Heart left ventricle (tissue), 16 donors: ENCODE measurements at regions not wholly inside any gene's neighbourhood (a gene's known extent, or its start where the extent isn't known, plus 50 kb on each side); places are given as distances from the start of the nearest gene placed in this dataset.

Source experiments
- ATAC-seq, 4 donors: fragments of 200-7000 bp; cut with Tn5 transposase; one replicate each; pipeline ENCODE4 v1.9.1; 2020 to 2022; ENCODE audit warnings: moderate library complexity in 4 of 4, mild to moderate bottlenecking in 3 of 4, moderate number of reproducible peaks in 1 of 4
- DNase-seq, 5 donors: peaks; one replicate each; pipeline ENCODE4 v3.0.0-alpha.2; 2020
- H3K27ac ChIP-seq, 12 donors: fragments of 200-600 bp; sonication (generic) in 4 of 12; one replicate each; pipeline versions ENCODE4 v1.5.0 to v1.8.0; 2016 to 2022; ENCODE audit warnings: mild to moderate bottlenecking in 2 of 12
- H3K27me3 ChIP-seq, 9 donors: fragments of 200-600 bp; sonication (generic) in 2 of 9; one replicate each; pipeline versions ENCODE4 v1.5.1 to v1.8.0; 2016 to 2022; ENCODE audit warnings: mild to moderate bottlenecking in 3 of 9
- H3K36me3 ChIP-seq, 9 donors: fragments of 200-600 bp; sonication (generic) in 2 of 9; one replicate each; pipeline versions ENCODE4 v1.5.0 to v1.8.0; 2018 to 2022; ENCODE audit warnings: mild to moderate bottlenecking in 2 of 9
- H3K4me1 ChIP-seq, 12 donors: fragments of 200-600 bp; sonication (generic) in 4 of 12; one replicate each; pipeline versions ENCODE4 v1.5.0 to v1.8.0; 2016 to 2022; ENCODE audit warnings: mild to moderate bottlenecking in 3 of 12
- H3K4me3 ChIP-seq, 12 donors: fragments of 200-600 bp; sonication (generic) in 4 of 12; one replicate each; pipeline versions ENCODE4 v1.5.0 to v1.8.0; 2017 to 2022; ENCODE audit warnings: mild to moderate bottlenecking in 9 of 12, moderate library complexity in 4 of 12
- H3K9me3 ChIP-seq, 12 donors: fragments of 200-600 bp; sonication (generic) in 4 of 12; one replicate each; pipeline versions ENCODE4 v1.5.0 to v1.8.0; 2016 to 2022; ENCODE audit warnings: mild to moderate bottlenecking in 1 of 12
- POLR2A ChIP-seq, 2 donors: fragments of 450-650 bp; IDR thresholded peaks; one replicate each; pipeline ENCODE4 v1.6.1; 2017; ENCODE audit warnings: antibody characterized with exemption in 2 of 2, mild to moderate bottlenecking in 2 of 2, moderate library complexity in 2 of 2
- WGBS, 4 donors: extraction: QIAGEN DNeasy Blood & Tissue Kit in 2 of 4; methylation state at CpG; one replicate each; pipeline versions ENCODE4 v1.1.5 to v1.1.7; 2013 to 2018; 5-methylcytosine and 5-hydroxymethylcytosine counted together
- intact Hi-C, 10 donors: fragments of 100-400 bp; cut with DNase I; formaldehyde crosslinking; loops; one replicate each; pipeline versions ENCODE4 v1.11.1 to v1.14.2; 2022
- TF ChIP-seq, protein P1 (sequence below), 12 donors: fragments of 200-600 bp; sonication (generic) in 4 of 12; IDR thresholded peaks; one replicate each; pipeline versions ENCODE4 v1.5.0 to v1.8.0; 2018 to 2022; ENCODE audit warnings: antibody characterized with exemption in 12 of 12, mild to moderate bottlenecking in 5 of 12
- donor health status: ischemic (EF 13 %, LVEDD 7.1; RV severe dilation, severe dysfunction).
- donor health status: healthy with polysubstance abuse.
- donor health status: DM: no; HTN: yes; CAD: no.
- donor health status: DM: no; HTN: no; CAD: no.
- donor health status: ischemic (EF 25% LVEDD 6.9; RV normal size, moderate dysfunction).
- donor health status: ischemic (EF 25% LVEDD 5.7; RV mildly dilated, moderate dysfunction).
- donor health status: healthy.
- donor health status: DM: yes; HTN: yes; CAD: no.
- donor health status: ischemic (EF 35%, LVEDD 5.7; RV mildly dilated, moderate dysfunction).
- donor health status: nonischemic (EF 11% LVEDD 7.7; RV severe dilation, severe dysfunction).
- donor health status: DM: yes; HTN: yes; CAD: no.
- donor health status: PGD.
- donor health status: ischemic (EF 29% LVEDD 5.4; RV normal size, mild dysfunction).
- donor health status: nonischemic (EF 23%, LVEDD 6.1; RV moderate dilation, normal function).

DNA sequence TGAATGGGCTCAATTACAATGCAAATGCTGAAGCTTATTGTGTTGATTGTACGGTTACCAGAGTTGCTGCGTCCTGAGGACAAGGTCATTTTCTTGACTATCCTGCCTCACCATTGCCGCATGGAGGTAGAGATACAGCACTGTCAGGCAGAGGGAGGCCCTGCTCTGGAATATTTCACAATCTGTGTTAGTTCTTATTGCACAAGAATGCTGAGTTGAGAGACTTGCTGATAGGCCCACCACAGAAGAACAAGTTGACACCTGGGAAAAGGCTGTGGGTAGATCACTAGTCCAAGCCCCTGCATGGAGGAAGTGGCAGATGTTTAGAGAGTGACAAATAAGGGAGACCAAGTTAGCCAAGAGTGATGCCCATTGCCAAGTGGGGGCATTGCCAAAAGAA, 344.5 kb upstream of the ITGA1 start:
- TF ChIP-seq POLR2A (IDR thresholded peaks at IDR 0.05) = no peak
- TF ChIP-seq, protein P1, sequence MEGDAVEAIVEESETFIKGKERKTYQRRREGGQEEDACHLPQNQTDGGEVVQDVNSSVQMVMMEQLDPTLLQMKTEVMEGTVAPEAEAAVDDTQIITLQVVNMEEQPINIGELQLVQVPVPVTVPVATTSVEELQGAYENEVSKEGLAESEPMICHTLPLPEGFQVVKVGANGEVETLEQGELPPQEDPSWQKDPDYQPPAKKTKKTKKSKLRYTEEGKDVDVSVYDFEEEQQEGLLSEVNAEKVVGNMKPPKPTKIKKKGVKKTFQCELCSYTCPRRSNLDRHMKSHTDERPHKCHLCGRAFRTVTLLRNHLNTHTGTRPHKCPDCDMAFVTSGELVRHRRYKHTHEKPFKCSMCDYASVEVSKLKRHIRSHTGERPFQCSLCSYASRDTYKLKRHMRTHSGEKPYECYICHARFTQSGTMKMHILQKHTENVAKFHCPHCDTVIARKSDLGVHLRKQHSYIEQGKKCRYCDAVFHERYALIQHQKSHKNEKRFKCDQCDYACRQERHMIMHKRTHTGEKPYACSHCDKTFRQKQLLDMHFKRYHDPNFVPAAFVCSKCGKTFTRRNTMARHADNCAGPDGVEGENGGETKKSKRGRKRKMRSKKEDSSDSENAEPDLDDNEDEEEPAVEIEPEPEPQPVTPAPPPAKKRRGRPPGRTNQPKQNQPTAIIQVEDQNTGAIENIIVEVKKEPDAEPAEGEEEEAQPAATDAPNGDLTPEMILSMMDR (IDR thresholded peaks at IDR 0.05) = no peak
- no peaks in the 10 kb centered on the region for H3K36me3 ChIP-seq
- H3K27ac ChIP-seq = no peak overlapping the region
- no peak for DNase-seq
- intact Hi-C loops = no loop called here
- WGBS, 4 donors = 91 to 95% (median 93%) methylated on average over 3 of the region's 3 CpGs
- H3K9me3 ChIP-seq = peaks cover 0 to 11% (median 0%) of the 10 kb centered on the region in 12 donors
- no peaks in the 10 kb centered on the region for H3K4me1 ChIP-seq
- no peaks in the 10 kb centered on the region for H3K27me3 ChIP-seq
- ATAC-seq = no peak
- no peak overlapping the region for H3K4me3 ChIP-seq

DNA sequence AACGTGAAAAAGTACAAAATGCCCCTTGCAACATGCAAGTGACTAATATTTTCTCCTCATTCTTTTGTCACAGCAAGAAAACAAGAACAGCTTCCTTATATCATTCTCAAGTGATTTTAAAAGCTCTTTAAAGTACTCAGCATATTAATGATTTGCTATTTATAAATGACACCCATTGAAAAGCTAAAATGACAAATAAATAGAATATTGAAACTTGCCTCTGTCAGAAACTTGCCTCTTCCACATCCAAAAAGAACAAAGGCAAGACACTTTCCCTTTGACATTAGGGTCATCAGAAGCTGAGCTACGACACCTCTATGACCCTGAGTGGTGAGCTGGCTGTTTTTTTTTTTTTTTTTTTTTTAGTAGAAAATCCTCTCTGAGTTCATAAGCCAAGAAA, 339.6 kb upstream of the ITGA1 start:
- intact Hi-C loops = no loop called here
- H3K36me3 ChIP-seq = no peaks in the 10 kb centered on the region
- H3K4me3 ChIP-seq = no peak overlapping the region
- no peaks in the 10 kb centered on the region for H3K27me3 ChIP-seq
- H3K4me1 ChIP-seq = no peaks in the 10 kb centered on the region
- H3K27ac ChIP-seq = no peak overlapping the region
- WGBS, 4 donors = 71 to 80% (median 74%) methylated on average over 2 of the region's 2 CpGs
- no peaks in the 10 kb centered on the region for H3K9me3 ChIP-seq
- no peak for TF ChIP-seq POLR2A (IDR thresholded peaks at IDR 0.05)
- TF ChIP-seq, protein P1 (IDR thresholded peaks at IDR 0.05) = no peak
- ATAC-seq (no peak), DNase-seq (no peak)

DNA sequence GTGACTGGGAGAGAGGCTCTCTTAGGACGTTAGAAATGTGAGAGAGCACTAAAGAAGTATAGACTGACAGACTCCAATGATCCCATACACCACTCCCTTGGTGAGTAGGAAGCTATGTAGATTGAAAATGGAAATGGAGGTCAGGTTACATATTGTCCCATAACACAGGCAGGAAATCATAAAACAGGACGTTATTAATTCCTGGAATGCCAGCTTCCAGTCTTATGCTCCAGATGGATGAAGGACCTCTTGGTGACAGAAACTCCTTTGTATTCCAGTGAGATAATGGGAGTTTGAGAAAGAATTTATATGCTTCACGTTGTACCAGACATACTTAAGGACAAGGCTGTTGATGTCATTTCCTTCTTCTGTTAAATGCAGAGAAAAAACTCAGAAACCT, 338.2 kb upstream of the ITGA1 start:
- Histone ChIP-seq H3K4me3 (no peak overlapping the region), H3K27me3 (no peaks in the 10 kb centered on the region), H3K27ac (no peak overlapping the region), H3K9me3 (no peaks in the 10 kb centered on the region), H3K36me3 (no peaks in the 10 kb centered on the region), H3K4me1 (no peaks in the 10 kb centered on the region)
- TF ChIP-seq, protein P1 (IDR thresholded peaks at IDR 0.05) = no peak
- no peak for TF ChIP-seq POLR2A (IDR thresholded peaks at IDR 0.05)
- 21 to 36% (median 33%) methylated on average over 3 of the region's 3 CpGs for WGBS, 4 donors
- no peak for ATAC-seq
- no peak for DNase-seq
- intact Hi-C loops = no loop called here

DNA sequence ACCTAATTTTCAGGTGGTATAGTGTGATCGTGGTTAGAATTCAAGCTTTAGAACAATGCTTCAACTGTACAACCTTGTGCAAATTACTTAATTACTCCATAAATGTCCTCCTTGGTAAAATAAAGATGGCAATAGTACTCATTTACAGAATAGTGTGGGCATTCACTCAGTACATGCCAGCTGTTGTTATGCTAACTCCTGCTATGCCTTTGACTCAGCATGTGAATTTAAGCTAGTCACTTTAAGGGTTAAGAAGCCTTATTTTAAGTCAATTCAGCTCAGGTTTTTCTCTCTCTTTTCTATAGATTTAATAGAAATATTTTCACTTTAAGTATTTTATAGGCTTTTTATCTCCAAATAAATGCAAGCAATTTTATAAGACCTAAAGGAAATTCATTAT, 335.6 kb upstream of the ITGA1 start:
- ATAC-seq (no peak), DNase-seq (no peak)
- no peaks in the 10 kb centered on the region for H3K36me3 ChIP-seq
- intact Hi-C loops = no loop called here
- H3K9me3 ChIP-seq = no peaks in the 10 kb centered on the region
- no peaks in the 10 kb centered on the region for H3K27me3 ChIP-seq
- no peaks in the 10 kb centered on the region for H3K4me1 ChIP-seq
- TF ChIP-seq, protein P1 (IDR thresholded peaks at IDR 0.05) = no peak
- TF ChIP-seq POLR2A (IDR thresholded peaks at IDR 0.05) = no peak
- H3K27ac ChIP-seq = no peak overlapping the region
- H3K4me3 ChIP-seq = no peak overlapping the region
- 90 to 95% (median 92%) methylated on average over 1 of the region's 1 CpG for WGBS, 4 donors
